HEK293T (cell line): ENCODE measurements at regions not wholly inside any gene's neighbourhood (a gene's known extent, or its start where the extent isn't known, plus 50 kb on each side); places are given as distances from the start of the nearest gene placed in this dataset.

Source experiments
- CTCF ChIA-PET: fragments of 350-600 bp; formaldehyde crosslinking; extraction: SDS; loops from one replicate; lab custom pipeline; 2021; ENCODE audit warnings: antibody characterized with exemption, inconsistent platforms; lab: Yijun Ruan, JAX
- POLR2A ChIA-PET: fragments of 350-600 bp; formaldehyde crosslinking; extraction: SDS; loops from one replicate; lab custom pipeline; 2020; ENCODE audit warnings: antibody characterized with exemption, inconsistent platforms; lab: Yijun Ruan, JAX
- DNase-seq: peaks from one replicate; pipeline ENCODE4 v3.0.0; 2012; ENCODE audit warnings: mixed read lengths; ENCODE audit errors: extremely low spot score
- ARNT ChIP-seq: fragments of 450-650 bp; IDR thresholded peaks from 2 replicates; pipeline ENCODE4 v1.6.1; 2017; ENCODE audit warnings: mild to moderate bottlenecking
- BHLHE40 ChIP-seq: fragments of 450-650 bp; IDR thresholded peaks from 2 replicates; pipeline ENCODE4 v1.6.1; 2016; ENCODE audit warnings: mild to moderate bottlenecking, moderate library complexity, borderline replicate concordance
- CTBP1 ChIP-seq: fragments of 450-650 bp; IDR thresholded peaks from 2 replicates; pipeline ENCODE4 v1.6.1; 2016; ENCODE audit warnings: borderline replicate concordance
- ELF4 ChIP-seq: fragments of 450-650 bp; IDR thresholded peaks from 2 replicates; pipeline ENCODE4 v1.6.1; 2017; ENCODE audit warnings: antibody characterized with exemption
- FOXA1 ChIP-seq: fragments of 450-650 bp; IDR thresholded peaks from 2 replicates; pipeline ENCODE4 v1.6.1; 2016; ENCODE audit warnings: mild to moderate bottlenecking
- FOXK2 ChIP-seq: fragments of 450-650 bp; IDR thresholded peaks from 2 replicates; pipeline ENCODE4 v1.6.1; 2016; ENCODE audit warnings: mild to moderate bottlenecking
- FOXM1 ChIP-seq: fragments of 450-650 bp; IDR thresholded peaks from 2 replicates; pipeline ENCODE4 v1.6.1; 2017; ENCODE audit warnings: mild to moderate bottlenecking, borderline replicate concordance
- HDGF ChIP-seq: fragments of 450-650 bp; IDR thresholded peaks from 2 replicates; pipeline ENCODE4 v1.6.1; 2017; ENCODE audit warnings: antibody characterized with exemption, borderline replicate concordance
- L3MBTL2 ChIP-seq: fragments of 450-650 bp; conservative IDR thresholded peaks from 2 replicates; pipeline ENCODE4 v1.6.1; 2016; ENCODE audit warnings: mild to moderate bottlenecking
- LEF1 ChIP-seq: fragments of 450-650 bp; IDR thresholded peaks from 2 replicates; pipeline ENCODE4 v1.6.1; 2017; ENCODE audit warnings: mild to moderate bottlenecking, borderline replicate concordance
- NFRKB ChIP-seq: fragments of 450-650 bp; IDR thresholded peaks from 2 replicates; pipeline ENCODE4 v1.6.1; 2016; ENCODE audit warnings: mild to moderate bottlenecking, moderate library complexity
- SP1 ChIP-seq: fragments of 450-650 bp; IDR thresholded peaks from 2 replicates; pipeline ENCODE4 v1.6.1; 2017
- SUZ12 ChIP-seq: fragments of 450-650 bp; IDR thresholded peaks from 2 replicates; pipeline ENCODE4 v1.6.1; 2016; ENCODE audit warnings: mild to moderate bottlenecking
- TARDBP ChIP-seq: fragments of 450-650 bp; IDR thresholded peaks from 2 replicates; pipeline ENCODE4 v1.6.1; 2016
- ZNF384 ChIP-seq: fragments of 450-650 bp; IDR thresholded peaks from 2 replicates; pipeline ENCODE4 v1.6.1; 2016
- TF ChIP-seq, protein P1 (sequence below): fragments of 450-650 bp; IDR thresholded peaks from 2 replicates; pipeline ENCODE4 v1.6.1; 2016

GRCh38 chrX:118254611-118255010 is 91.3 kb upstream of the WDR44 start:
- POLR2A ChIA-PET, result no interaction called here

DNA sequence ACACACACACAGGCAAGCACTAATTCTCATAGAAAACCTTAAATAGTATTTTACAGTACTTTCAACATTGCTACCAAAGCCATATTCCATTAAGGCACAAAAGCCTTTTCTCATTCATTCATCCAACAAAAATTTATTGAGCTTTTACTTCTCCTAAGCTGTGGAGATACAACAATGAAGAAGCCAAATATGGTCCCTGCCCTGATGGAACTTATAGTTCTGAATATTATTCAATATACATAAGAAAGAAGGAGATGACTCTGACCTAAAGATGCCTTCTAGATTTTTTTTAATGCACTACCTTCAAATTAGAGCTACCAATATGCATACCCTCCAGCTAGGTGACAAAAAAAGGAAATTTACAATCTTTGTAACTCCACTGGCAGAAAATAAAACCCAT is 90.0 kb upstream of the WDR44 start:
- no peak for TF ChIP-seq NFRKB
- no peak for TF ChIP-seq LEF1
- no peak for TF ChIP-seq SUZ12
- TF ChIP-seq FOXA1, result no peak
- TF ChIP-seq FOXM1, result no peak
- no peak for DNase-seq
- ChIA-PET CTCF (interaction anchor here (0.6 kb wide), 1 partner anchor 962 kb away, joined by 4 read pairs; no protein-coding TSS in a partner anchor), POLR2A (no interaction called here)

More at GRCh38 chrX:118254611-118255010, 91.3 kb upstream of the WDR44 start:
- TF ChIP-seq ARNT (no peak), FOXK2 (no peak), FOXM1 (no peak), ELF4 (no peak), BHLHE40 (no peak), CTBP1 (no peak), SP1 (no peak), L3MBTL2 (no peak), ZNF384 (no peak), LEF1 (no peak), HDGF (no peak), FOXA1 (no peak), SUZ12 (no peak), NFRKB (no peak), TARDBP (no peak)
- TF ChIP-seq, protein P1, sequence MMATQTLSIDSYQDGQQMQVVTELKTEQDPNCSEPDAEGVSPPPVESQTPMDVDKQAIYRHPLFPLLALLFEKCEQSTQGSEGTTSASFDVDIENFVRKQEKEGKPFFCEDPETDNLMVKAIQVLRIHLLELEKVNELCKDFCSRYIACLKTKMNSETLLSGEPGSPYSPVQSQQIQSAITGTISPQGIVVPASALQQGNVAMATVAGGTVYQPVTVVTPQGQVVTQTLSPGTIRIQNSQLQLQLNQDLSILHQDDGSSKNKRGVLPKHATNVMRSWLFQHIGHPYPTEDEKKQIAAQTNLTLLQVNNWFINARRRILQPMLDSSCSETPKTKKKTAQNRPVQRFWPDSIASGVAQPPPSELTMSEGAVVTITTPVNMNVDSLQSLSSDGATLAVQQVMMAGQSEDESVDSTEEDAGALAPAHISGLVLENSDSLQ, result no peak
- DNase-seq, result peak; percentile 58
- CTCF ChIA-PET, result interaction anchor here (0.6 to 1.2 kb wide), 5 partner anchors 18 to 819 kb away, joined by 3 to 6 read pairs (median 3); no protein-coding TSS in a partner anchor

DNA sequence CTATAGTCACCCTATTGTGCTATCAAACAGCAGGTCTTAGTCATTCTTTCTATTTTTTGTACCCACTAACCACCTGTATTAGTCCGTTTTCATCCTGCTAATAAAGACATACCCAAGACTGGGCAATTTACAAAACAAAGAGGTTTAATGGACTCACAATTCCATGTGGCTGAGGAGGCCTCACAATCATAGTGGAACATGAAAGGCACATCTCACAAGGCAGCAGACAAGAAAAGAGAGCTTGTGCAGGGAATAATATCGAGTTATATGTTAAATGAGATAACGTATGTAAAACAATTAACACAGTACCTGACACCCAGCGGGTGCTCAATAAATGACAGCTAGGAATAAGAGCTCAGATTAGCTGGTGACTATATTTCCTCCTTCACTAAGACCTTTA is 88.1 kb upstream of the WDR44 start:
- CTCF ChIA-PET, result no interaction called here
- no peak for TF ChIP-seq BHLHE40
- no peak for TF ChIP-seq FOXA1
- TF ChIP-seq LEF1, result no peak
- no peak for TF ChIP-seq FOXM1
- TF ChIP-seq SUZ12, result no peak
- no peak for TF ChIP-seq ZNF384
- TF ChIP-seq SP1, result no peak
- TF ChIP-seq ELF4, result no peak
- TF ChIP-seq L3MBTL2, result no peak
- TF ChIP-seq FOXK2, result no peak
- no peak for TF ChIP-seq CTBP1
- no peak for TF ChIP-seq ARNT
- TF ChIP-seq, protein P1, result no peak
- no peak for TF ChIP-seq TARDBP
- no peak for TF ChIP-seq NFRKB
- TF ChIP-seq HDGF, result no peak
- POLR2A ChIA-PET, result no interaction called here
- no peak for DNase-seq

- no peak for DNase-seq
- POLR2A ChIA-PET, result no interaction called here
- CTCF ChIA-PET, result no interaction called here
- TF ChIP-seq ELF4 (no peak), BHLHE40 (no peak), LEF1 (no peak), SUZ12 (no peak), FOXA1 (no peak), FOXM1 (no peak), TARDBP (no peak), ZNF384 (no peak)
Observed at GRCh38 chrX:118259213-118259612, 86.7 kb upstream of the WDR44 start.

DNA sequence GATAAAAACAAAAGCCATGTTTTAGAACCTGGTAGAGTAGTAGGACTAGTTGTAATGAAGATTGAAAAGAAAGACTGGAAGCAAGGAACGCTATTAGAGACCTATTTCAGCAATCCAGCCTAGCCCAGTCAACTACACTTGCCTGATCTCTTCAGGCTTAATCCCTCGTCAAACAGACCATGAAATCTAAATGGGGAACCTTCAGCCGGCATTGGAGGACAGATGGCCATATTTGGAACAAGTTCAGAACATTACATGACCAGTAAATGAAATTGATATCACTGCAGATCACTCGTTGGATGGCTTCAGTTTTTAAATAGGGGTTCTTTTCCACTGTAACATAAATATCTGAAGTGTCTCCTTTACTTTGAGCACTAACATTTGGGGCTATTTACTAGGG is 84.8 kb upstream of the WDR44 start:
- CTCF ChIA-PET, result no interaction called here
- TF ChIP-seq, protein P1, result no peak
- no peak for TF ChIP-seq SUZ12
- no peak for TF ChIP-seq ARNT
- POLR2A ChIA-PET, result no interaction called here
- DNase-seq, result no peak

DNA sequence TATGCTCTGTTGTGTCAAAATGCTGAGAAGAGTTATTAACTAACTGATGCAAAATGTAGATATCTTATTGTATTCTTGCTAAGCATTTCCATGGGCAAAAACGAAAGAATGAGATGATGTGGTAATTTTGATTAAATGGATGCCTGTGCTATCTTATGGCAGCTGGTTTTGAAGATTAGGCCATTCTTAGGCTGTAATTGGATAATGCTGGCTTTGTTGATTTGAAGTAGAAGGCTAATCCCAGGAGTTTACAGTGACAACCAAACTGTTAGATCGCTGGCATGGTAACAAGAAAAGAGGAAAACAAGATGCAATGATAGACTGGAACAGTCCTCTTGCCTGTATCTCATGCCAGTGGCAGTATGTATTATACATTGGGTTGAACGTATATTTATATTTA is 74.1 kb upstream of the WDR44 start:
- DNase-seq, result no peak
- TF ChIP-seq ZNF384, result no peak
- TF ChIP-seq FOXA1, result no peak
- TF ChIP-seq HDGF, result no peak
- TF ChIP-seq NFRKB, result no peak
- TF ChIP-seq CTBP1, result no peak
- no peak for TF ChIP-seq ELF4
- no peak for TF ChIP-seq L3MBTL2
- TF ChIP-seq BHLHE40, result no peak
- TF ChIP-seq FOXK2, result no peak
- no peak for TF ChIP-seq TARDBP
- no peak for TF ChIP-seq SUZ12
- TF ChIP-seq, protein P1, result no peak
- TF ChIP-seq SP1, result no peak
- ChIA-PET POLR2A (no interaction called here), CTCF (no interaction called here)
